ENCODE measurements at regions not wholly inside any gene's neighbourhood (a gene's known extent, or its start where the extent isn't known, plus 50 kb on each side); places are given as distances from the start of the nearest gene placed in this dataset.
"Not testable (repeated sequence)": the region's sequence is repeated elsewhere in the genome, so short reads cannot be mapped to it uniquely, and the experiment has no call there.

- peak; percentile 57 for DNase-seq (ENCODE audit: low read depth)
- no peak overlapping the region for H3K4me3 ChIP-seq (ENCODE audit: low read depth, low read length)
- TF ChIP-seq CTCF (conservative IDR thresholded peaks at IDR 0.05; ENCODE audit: low read depth, low read length), result no peak
These were observed 96.9 kb downstream of the KATNIP start for GRCh38 chr16:27646806-27647205.

DNA sequence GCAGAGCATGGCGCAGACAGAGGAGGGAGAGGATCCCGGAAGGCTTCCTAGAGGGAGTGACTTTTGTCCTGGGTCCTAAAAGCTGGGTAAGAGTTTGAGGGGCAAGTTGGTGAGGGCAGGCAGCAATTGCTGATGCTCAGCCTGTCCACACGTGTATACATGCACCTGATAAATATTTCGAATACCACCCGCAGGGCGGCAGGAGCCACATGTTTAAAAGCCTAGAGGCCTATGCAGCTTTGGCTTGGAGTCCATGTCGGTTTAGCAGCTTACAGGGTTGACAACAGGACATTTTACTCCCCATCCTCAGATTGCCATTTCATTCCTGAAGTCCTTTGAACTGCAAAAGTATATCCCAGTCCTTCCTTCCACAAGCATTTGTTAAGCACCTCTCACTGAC lies 99.1 kb downstream of the KATNIP start:
- TF ChIP-seq CTCF (conservative IDR thresholded peaks at IDR 0.05; ENCODE audit: low read depth, low read length), result no peak
- H3K4me3 ChIP-seq (ENCODE audit: low read depth, low read length), result no peak overlapping the region
- no peak for DNase-seq (ENCODE audit: low read depth)

DNA sequence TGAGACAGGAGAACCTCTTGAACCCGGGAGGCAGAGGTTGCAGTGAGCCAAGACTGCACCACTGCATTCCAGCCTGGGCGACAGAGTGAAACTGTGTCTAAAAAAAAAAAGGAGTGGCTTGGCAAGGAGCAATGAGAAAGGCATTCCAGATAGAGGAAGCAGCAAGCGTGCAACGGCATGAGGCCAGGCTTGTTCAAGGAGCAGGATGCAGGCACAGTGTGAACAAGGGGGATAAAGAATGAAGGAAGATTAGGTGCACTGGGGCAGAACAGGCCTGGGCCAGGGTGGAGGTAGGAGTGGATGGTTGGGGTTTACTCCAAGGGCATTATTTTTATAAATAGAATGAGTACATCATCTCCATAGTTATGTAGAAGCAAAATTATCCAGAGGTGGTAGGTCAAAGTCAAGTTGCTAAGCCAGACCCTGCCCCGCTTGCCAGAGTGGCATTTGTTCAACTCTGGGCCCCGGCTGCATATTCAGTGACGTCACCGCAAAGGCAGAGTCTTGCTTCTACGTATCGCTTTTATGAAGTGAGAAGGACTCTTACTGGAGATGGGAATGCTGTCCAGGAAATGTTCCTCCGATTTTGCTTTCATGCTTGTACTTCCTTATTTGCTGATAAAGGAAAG lies 100.2 kb downstream of the KATNIP start:
- DNase-seq (ENCODE audit: low read depth), result peak; percentile 29

GRCh38 chr16:27651301-27651700 lies 101.4 kb downstream of the KATNIP start:
- DNase-seq (ENCODE audit: low read depth), result no peak
- no peak overlapping the region for H3K4me3 ChIP-seq (ENCODE audit: low read depth, low read length)
- TF ChIP-seq CTCF (conservative IDR thresholded peaks at IDR 0.05; ENCODE audit: low read depth, low read length), result no peak

More for the DNA sequence above, 100.2 kb downstream of the KATNIP start:
- no peak overlapping the region for H3K4me3 ChIP-seq (ENCODE audit: low read depth, low read length)
- no peak for TF ChIP-seq CTCF (conservative IDR thresholded peaks at IDR 0.05; ENCODE audit: low read depth, low read length)

- DNase-seq (ENCODE audit: low read depth), result no peak
- no peak overlapping the region for H3K4me3 ChIP-seq (ENCODE audit: low read depth, low read length)
- TF ChIP-seq CTCF (conservative IDR thresholded peaks at IDR 0.05; ENCODE audit: low read depth, low read length), result no peak
These were observed 107.9 kb downstream of the KATNIP start for GRCh38 chr16:27657811-27658210.

- H3K4me3 ChIP-seq (ENCODE audit: low read depth, low read length), result no peak overlapping the region
- DNase-seq (ENCODE audit: low read depth), result no peak
- TF ChIP-seq CTCF (conservative IDR thresholded peaks at IDR 0.05; ENCODE audit: low read depth, low read length), result no peak
These were observed 110.6 kb downstream of the KATNIP start for GRCh38 chr16:27660507-27660906.

GRCh38 chr16:27663235-27663634 lies 113.3 kb downstream of the KATNIP start:
- DNase-seq (ENCODE audit: low read depth); H3K4me3 ChIP-seq (ENCODE audit: low read depth, low read length): not testable (repeated sequence)

Data from choroid plexus epithelial cell (primary cell).